Upper lobe of left lung (tissue), 6 donors: ENCODE measurements at regions not wholly inside any gene's neighbourhood (a gene's known extent, or its start where the extent isn't known, plus 50 kb on each side); places are given as distances from the start of the nearest gene placed in this dataset.
A peak's percentile ranks its signal among the peaks of the same experiment; 100 is the strongest.

Experiments used
- ATAC-seq, 2 donors: fragments of 200-7000 bp; cut with Tn5 transposase; one replicate each; pipeline ENCODE4 v1.9.1; 2022; ENCODE audit warnings: mild to moderate bottlenecking in 2 of 2, moderate library complexity in 2 of 2; ENCODE audit not compliant: low FRiP score in 2 of 2
- DNase-seq, 2 donors: peaks; one replicate each; pipeline ENCODE4 v3.0.0-alpha.2; 2019 to 2020
- H3K27ac ChIP-seq, 4 donors: fragments of 200-600 bp; sonication (generic); one replicate each; pipeline ENCODE4 v1.5.1; 2016 to 2019
- H3K27me3 ChIP-seq, 4 donors: fragments of 200-600 bp; sonication (generic); one replicate each; pipeline ENCODE4 v1.5.1; 2017 to 2019
- H3K36me3 ChIP-seq, 4 donors: fragments of 200-600 bp; sonication (generic); one replicate each; pipeline ENCODE4 v1.5.1; 2016 to 2019
- H3K4me1 ChIP-seq, 4 donors: fragments of 200-600 bp; sonication (generic); one replicate each; pipeline ENCODE4 v1.5.1; 2018 to 2019
- H3K4me3 ChIP-seq, 4 donors: fragments of 200-600 bp; sonication (generic); one replicate each; pipeline ENCODE4 v1.5.1; 2017 to 2019; ENCODE audit warnings: mild to moderate bottlenecking in 2 of 4, moderate library complexity in 1 of 4
- H3K9me3 ChIP-seq, 4 donors: fragments of 200-600 bp; sonication (generic); one replicate each; pipeline ENCODE4 v1.5.1; 2018 to 2019
- EP300 ChIP-seq, 4 donors: sonication (generic); formaldehyde crosslinking; IDR thresholded peaks; one replicate each; pipeline ENCODE4 v1.5.1; 2017; ENCODE audit warnings: antibody characterized with exemption in 4 of 4, control low read depth in 2 of 4
- POLR2A ChIP-seq, 4 donors: fragments of 450-650 bp; IDR thresholded peaks; one replicate each; pipeline ENCODE4 v1.5.1; 2016 to 2017; ENCODE audit warnings: antibody characterized with exemption in 4 of 4, mild to moderate bottlenecking in 2 of 4
- POLR2AphosphoS5 ChIP-seq, 2 donors: sonication (generic); formaldehyde crosslinking; IDR thresholded peaks; one replicate each; pipeline ENCODE4 v1.5.1; 2017; ENCODE audit warnings: antibody characterized with exemption in 2 of 2
- WGBS, 2 donors: methylation state at CpG; one replicate each; pipeline ENCODE4 v1.1.5; 2017 to 2018; 5-methylcytosine and 5-hydroxymethylcytosine counted together
- TF ChIP-seq, protein P1 (sequence below), 6 experiments: fragments of 450-650 bp in 4 of 6; fragments of 200-600 bp in 2 of 6; sonication (generic) in 2 of 6; IDR thresholded peaks; one replicate each; pipeline ENCODE4 v1.5.1; 2016 to 2019; ENCODE audit warnings: antibody characterized with exemption in 6 of 6
- donor health status: DM: no; HTN: no; CAD: no; lungs with moderate emphysema.
- donor health status: DM: no; HTN: yes; CAD: no; lungs with severe emphysema.

DNA sequence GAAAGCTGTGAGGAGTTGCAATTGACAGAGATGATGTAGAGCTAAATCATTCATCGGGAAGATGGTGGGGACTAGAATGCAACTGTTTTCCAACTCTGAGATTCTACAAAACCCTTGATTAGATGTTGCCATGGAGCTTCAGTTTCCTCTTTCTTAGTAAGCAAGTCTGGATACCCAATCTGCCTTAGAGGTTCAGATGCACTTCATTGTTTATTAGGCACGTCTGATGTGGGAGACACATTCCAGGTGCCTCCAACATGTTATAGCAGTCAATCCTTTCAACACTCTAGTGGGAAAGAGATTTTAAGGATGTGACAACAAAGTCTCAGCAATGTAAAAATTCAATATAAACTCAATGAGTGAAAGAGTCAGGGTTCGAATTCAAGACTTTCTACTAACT, 291.3 kb upstream of the PHYHIPL start:
- TF ChIP-seq, protein P1, sequence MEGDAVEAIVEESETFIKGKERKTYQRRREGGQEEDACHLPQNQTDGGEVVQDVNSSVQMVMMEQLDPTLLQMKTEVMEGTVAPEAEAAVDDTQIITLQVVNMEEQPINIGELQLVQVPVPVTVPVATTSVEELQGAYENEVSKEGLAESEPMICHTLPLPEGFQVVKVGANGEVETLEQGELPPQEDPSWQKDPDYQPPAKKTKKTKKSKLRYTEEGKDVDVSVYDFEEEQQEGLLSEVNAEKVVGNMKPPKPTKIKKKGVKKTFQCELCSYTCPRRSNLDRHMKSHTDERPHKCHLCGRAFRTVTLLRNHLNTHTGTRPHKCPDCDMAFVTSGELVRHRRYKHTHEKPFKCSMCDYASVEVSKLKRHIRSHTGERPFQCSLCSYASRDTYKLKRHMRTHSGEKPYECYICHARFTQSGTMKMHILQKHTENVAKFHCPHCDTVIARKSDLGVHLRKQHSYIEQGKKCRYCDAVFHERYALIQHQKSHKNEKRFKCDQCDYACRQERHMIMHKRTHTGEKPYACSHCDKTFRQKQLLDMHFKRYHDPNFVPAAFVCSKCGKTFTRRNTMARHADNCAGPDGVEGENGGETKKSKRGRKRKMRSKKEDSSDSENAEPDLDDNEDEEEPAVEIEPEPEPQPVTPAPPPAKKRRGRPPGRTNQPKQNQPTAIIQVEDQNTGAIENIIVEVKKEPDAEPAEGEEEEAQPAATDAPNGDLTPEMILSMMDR (IDR thresholded peaks at IDR 0.05) = no peak
- no peak for TF ChIP-seq POLR2AphosphoS5 (IDR thresholded peaks at IDR 0.05)
- no peak for TF ChIP-seq EP300 (IDR thresholded peaks at IDR 0.05)
- no peaks in the 10 kb centered on the region for H3K36me3 ChIP-seq
- H3K9me3 ChIP-seq = peaks cover 0 to 6% (median 3%) of the 10 kb centered on the region in 4 donors
- ATAC-seq = no peak
- WGBS, 2 donors = 72% methylated on average over 3 of the region's 3 CpGs
- no peak for DNase-seq
- H3K27me3 ChIP-seq = no peaks in the 10 kb centered on the region
- no peak overlapping the region for H3K4me3 ChIP-seq
- H3K27ac ChIP-seq = no peak overlapping the region
- no peaks in the 10 kb centered on the region for H3K4me1 ChIP-seq

DNA sequence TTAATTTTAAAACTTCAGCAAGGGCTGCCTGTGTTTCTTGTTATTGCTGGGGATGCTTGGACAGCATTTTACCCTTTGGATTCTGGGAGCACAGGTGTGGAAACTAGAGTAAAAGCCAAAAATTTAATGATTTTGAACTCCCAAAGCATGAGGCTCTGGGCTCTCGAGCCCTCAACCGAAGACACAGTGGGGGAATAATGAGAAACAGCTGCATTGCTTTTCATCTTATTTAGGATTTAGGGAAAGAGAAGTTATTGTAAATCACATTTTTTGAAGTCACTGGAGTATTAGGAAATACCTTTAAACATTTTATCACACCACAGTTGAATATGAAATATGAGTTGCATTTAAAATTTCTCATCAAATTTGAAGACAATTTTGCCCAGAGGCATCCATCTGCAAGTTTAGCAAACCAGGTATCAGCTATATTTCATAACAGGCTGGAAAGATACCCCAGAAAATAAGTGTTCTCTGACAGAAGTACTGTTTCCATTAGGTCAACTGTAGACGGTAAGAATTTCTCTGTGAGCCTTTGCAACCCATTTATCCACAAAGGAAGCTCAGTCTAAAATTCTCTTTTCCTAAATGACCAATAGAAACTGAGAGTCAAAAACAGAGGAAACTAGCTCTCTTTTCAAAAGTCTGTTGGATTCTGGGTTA, 290.6 kb upstream of the PHYHIPL start:
- DNase-seq (no peak), ATAC-seq (no peak)
- Histone ChIP-seq H3K36me3 (no peaks in the 10 kb centered on the region), H3K4me1 (no peaks in the 10 kb centered on the region), H3K27me3 (no peaks in the 10 kb centered on the region), H3K9me3 (peaks cover 0 to 6% (median 3%) of the 10 kb centered on the region in 4 donors), H3K27ac (no peak overlapping the region), H3K4me3 (no peak overlapping the region)
- TF ChIP-seq POLR2A (IDR thresholded peaks at IDR 0.05) = no peak
- no peak for TF ChIP-seq EP300 (IDR thresholded peaks at IDR 0.05)
- TF ChIP-seq POLR2AphosphoS5 (IDR thresholded peaks at IDR 0.05) = no peak
- TF ChIP-seq, protein P1 (IDR thresholded peaks at IDR 0.05) = no peak
- 65 to 83% methylated on average over 3 of the region's 3 CpGs for WGBS, 2 donors

DNA sequence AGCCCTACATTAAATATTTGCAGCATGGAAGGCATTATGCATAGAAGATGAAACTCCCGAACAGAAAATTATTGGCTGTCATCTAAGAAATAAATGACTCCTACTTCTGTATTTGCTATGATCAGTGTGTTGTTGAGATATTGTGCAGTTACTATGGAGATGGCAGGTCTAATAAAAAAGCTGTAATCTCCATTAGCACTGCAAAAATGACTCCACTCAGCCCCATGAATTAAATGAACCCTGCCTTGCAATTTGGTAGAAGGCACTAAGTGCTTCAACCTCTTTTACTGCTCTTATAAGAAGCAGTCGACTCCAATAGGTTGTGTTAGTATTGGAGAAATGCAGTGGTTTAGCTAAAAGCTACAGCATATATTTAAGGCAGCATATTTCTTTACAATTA, 290.0 kb upstream of the PHYHIPL start:
- Histone ChIP-seq H3K27ac (no peak overlapping the region), H3K9me3 (peaks cover 0 to 5% (median 0%) of the 10 kb centered on the region in 4 donors), H3K4me1 (no peaks in the 10 kb centered on the region), H3K4me3 (no peak overlapping the region), H3K36me3 (no peaks in the 10 kb centered on the region), H3K27me3 (no peaks in the 10 kb centered on the region)
- DNase-seq = no peak
- no peak for ATAC-seq
- TF ChIP-seq EP300 (IDR thresholded peaks at IDR 0.05) = no peak
- TF ChIP-seq POLR2AphosphoS5 (IDR thresholded peaks at IDR 0.05) = no peak
- no peak for TF ChIP-seq POLR2A (IDR thresholded peaks at IDR 0.05)
- TF ChIP-seq, protein P1 (IDR thresholded peaks at IDR 0.05) = no peak
- WGBS, 2 donors = 54 to 77% methylated on average over 2 of the region's 2 CpGs

DNA sequence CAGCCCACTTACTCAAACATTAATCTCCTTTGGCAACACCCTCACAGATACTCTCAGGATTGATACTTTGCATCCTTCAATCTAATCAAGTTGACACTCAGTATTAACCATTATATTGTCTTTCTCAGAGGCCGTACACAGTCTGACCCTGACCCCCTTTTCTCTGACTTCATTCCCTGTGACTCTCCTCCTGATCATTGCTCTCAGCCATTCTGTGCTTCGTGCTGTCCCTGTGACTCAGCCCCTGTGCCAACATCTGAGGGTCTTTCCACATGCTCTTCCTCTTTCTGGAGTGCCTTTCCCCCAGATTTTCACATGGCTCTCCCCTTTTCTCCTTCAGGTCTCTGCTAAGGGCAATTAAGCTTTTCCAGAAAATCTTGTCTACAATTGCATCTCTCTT, 289.0 kb upstream of the PHYHIPL start:
- Histone ChIP-seq H3K9me3 (peaks cover 0 to 3% (median 0%) of the 10 kb centered on the region in 4 donors), H3K4me3 (no peak overlapping the region), H3K36me3 (no peaks in the 10 kb centered on the region), H3K27me3 (no peaks in the 10 kb centered on the region), H3K4me1 (no peaks in the 10 kb centered on the region), H3K27ac (no peak overlapping the region)
- ATAC-seq (no peak), DNase-seq (no peak)
- 76 to 81% methylated on average over 2 of the region's 2 CpGs for WGBS, 2 donors
- TF ChIP-seq, protein P1 (IDR thresholded peaks at IDR 0.05) = no peak
- TF ChIP-seq EP300 (IDR thresholded peaks at IDR 0.05) = no peak
- no peak for TF ChIP-seq POLR2A (IDR thresholded peaks at IDR 0.05)
- no peak for TF ChIP-seq POLR2AphosphoS5 (IDR thresholded peaks at IDR 0.05)

DNA sequence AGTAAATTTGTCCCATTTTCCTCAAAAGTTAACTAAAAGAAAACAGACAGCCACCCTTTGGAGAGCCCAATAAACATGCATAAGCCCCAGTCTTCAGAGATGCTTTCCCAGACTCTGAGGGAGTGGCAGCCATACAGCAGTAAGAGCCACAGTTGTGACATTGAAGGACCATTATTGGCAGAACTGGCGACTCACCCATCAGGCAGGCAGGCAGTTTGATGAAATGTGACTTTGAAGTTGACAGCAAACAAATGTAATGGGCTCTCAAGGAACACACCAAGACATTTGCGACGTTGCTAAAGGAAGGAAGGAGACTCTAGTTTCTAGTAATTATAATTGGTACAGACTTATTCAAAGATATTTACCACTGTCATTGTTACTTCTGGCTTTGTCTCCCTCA, 287.5 kb upstream of the PHYHIPL start:
- WGBS, 2 donors = 38 to 50% methylated on average over 3 of the region's 3 CpGs
- no peaks in the 10 kb centered on the region for H3K27me3 ChIP-seq
- ATAC-seq = peak in 1 of 2 donors; percentile 67
- no peak for DNase-seq
- H3K36me3 ChIP-seq = no peaks in the 10 kb centered on the region
- H3K9me3 ChIP-seq = no peaks in the 10 kb centered on the region
- no peaks in the 10 kb centered on the region for H3K4me1 ChIP-seq
- H3K27ac ChIP-seq = no peak overlapping the region
- TF ChIP-seq EP300 (IDR thresholded peaks at IDR 0.05) = no peak
- TF ChIP-seq, protein P1 (IDR thresholded peaks at IDR 0.05) = no peak
- H3K4me3 ChIP-seq = no peak overlapping the region
